ENCODE measurements at regions not wholly inside any gene's neighbourhood (a gene's known extent, or its start where the extent isn't known, plus 50 kb on each side); places are given as distances from the start of the nearest gene placed in this dataset.
"Not testable (repeated sequence)": the region's sequence is repeated elsewhere in the genome, so short reads cannot be mapped to it uniquely, and the experiment has no call there.

DNA sequence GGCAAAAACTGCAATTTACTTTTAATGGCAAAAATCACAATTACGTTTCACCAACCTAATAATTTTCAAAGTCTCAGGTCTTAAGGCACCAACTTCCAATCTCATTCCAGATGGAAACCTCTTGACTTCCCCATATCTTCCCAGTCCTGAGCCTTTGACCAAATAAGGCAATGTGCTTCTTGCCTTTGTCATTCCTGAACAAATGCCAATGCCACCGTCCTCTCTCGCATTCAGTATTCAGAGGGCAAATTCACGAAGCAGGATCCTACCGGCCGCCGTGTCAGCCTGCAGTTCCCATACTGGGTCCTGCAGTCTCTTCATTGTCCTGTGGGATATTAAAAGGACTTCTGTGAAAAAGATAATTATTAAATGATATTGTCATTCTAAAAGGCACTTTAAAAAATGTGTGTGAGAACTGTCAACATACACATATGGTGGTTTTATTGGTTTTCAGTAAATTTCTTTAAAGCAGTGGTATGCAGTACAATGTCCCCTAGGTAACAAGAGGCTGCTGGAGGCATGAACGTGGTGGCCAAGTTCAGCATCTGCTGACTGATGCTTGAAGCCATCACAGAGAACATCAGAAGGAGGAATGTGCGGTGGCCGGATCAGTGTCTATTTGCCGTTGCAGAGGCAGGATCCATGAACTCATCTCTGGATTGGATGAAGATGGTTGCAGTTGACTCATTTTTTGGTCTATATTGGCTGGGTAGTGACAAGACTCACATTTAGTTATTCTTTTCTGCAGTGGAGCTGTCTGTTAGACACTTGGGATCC lies 101.4 kb upstream of the IRX4 start:
- no peak for DNase-seq (ENCODE audit: low read depth in 4 of 4, low spot score in 2 of 4)

GRCh38 chr5:1983401-1983800 lies 100.7 kb upstream of the IRX4 start:
- DNase-seq (ENCODE audit: low read depth in 4 of 4, low spot score in 2 of 4): no peak

GRCh38 chr5:1982561-1982960 lies 99.8 kb upstream of the IRX4 start:
- DNase-seq (ENCODE audit: low read depth in 4 of 4, low spot score in 2 of 4): not testable (repeated sequence)

DNA sequence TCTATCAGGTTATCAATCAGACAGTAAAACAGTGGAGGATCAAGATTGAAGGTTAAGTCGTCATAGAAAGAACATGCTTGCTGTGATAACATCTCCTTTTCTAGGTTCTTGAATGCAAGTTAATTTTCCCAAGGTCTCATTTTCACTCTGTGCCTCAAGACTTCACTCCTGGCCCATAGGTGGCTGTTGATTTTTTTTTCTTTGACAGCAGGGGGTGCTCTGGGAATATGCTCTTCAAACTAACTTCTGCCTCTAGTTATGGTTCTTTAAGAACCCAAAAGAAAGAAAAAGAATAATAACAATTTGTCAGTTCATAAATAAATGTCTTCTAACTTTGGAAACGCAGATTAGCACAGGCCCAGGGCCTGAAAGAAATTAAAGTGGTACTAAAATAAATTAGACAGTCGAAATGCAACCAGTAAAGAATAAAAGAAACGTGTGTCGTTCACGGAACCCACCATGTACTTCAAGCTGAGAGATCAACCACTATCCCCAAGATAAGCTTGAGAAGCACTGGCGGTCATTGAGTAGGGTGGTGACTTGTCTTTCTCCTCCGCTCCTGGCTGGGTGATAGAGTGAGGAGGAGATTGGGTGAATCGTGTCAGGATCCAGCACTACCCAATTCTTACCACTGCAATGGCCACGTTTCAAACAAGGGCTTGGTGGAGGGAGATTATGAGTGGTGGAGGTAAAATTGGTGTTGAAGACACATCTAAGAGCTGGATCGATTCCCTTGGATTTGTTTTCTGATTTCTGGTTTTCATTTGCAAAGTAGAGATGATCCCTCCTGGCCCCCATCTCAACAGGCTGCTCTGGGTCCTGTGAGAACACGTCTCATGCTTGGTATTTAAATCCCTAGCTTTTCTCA lies 93.4 kb upstream of the IRX4 start:
- DNase-seq (ENCODE audit: low read depth in 4 of 4, low spot score in 2 of 4): no peak

DNA sequence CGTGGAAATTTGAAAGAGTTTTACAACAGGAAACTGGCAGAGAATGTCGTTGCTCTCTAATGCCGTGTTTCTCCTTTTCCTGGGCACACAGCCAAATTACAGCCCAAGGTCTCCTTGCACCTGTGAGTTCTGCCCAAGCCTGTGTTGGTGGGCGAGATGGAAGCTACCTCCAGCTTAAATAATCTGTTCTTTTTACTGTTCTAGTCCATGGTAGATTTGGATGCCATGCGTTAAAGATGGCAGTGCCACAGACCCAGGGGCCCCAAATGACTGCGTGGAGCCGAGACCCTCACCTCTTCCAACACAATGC lies 92.6 kb upstream of the IRX4 start:
- DNase-seq (ENCODE audit: low read depth in 4 of 4, low spot score in 2 of 4): no peak

- DNase-seq (ENCODE audit: low read depth in 4 of 4, low spot score in 2 of 4): no peak
These were observed 92.0 kb upstream of the IRX4 start for GRCh38 chr5:1974501-1975405.

DNA sequence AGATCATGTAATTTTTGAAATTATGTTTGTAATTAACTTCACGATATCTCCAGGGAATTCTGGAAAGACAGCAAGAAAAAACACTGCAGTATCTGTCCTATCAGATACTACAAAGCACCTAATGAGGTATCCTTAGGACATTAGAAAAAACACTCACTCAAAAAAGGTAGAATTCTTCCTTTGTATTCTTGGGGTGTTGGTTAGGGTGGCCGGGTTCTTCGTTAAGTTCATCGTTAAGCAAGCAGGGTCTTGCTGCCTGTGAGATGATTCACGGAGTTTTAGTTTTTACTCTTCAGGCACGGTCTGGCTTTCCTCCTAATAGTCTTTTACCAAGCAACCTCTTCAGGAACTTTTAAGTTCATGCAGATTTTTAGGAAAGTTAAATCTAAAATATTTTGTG lies 91.4 kb upstream of the IRX4 start:
- no peak for DNase-seq (ENCODE audit: low read depth in 4 of 4, low spot score in 2 of 4)

DNA sequence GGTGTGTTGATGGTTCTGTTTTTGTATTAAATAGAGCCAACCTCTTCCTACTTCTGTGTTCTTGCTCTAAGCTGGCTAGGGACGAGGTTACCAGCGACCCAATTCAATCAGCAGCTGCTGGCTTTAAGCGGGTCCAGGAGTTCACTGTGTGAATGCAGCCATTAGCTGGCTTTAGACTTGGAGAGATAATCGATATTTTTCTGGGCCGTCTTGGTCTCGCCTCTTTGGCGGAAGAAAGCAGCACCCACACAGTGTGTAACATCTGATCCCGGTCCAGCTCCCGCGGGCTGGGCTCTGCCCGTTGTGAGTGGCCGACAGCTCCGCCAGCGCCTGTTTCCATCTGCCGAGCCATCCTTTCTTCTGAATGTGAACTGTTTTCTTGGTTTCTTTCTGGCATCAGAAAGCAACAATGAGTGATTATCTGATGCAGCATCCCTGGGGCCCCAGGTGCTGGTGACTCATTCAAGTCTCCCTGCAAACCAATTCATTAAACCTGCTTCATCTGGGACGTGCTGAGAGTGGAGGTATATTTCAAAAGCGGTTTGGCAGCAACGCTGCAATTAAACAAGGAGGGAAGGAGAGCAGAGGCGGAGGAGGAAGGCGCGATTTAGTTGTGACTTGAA lies 90.8 kb upstream of the IRX4 start:
- DNase-seq (ENCODE audit: low read depth in 4 of 4, low spot score in 2 of 4): no peak

DNA sequence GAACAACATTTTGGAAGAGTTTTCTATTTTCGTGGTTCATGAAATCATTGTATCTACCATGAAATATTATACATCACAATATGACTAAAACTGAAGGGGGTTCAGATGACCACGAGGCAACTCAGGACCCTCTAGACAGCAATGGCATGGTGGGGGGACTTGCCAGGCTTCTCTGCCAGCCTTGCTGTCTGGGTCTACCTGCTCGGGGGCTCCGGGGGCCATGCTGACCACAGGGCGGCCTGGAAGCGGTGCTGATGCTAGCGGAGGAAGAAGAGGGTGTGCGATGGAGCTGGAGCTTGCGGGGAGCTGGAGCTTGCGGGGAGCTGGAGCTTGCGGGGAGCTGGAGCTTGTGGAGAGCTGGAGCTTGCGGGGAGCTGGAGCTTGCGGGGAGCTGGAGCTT lies 89.2 kb upstream of the IRX4 start:
- DNase-seq (ENCODE audit: low read depth in 4 of 4, low spot score in 2 of 4): no peak

DNA sequence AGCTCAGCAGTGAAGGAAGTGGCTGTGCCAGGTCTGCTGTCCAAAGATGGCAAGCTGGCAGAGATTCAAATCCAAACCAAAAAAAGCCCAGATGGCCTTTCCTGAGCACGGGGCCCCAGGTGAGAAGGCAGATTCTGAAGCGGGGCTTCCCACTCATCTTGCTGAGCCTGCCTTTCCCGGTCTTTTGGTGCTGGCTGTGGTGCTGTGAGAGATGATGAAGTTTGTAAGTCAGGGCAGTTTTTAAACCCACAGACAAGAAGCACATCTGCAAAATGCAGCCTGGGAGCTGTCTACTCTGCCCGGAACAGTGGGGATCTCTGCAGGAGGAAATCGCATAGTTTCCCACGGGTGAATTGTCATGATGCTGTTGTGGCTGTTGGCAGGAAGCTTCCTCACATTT lies 85.0 kb upstream of the IRX4 start:
- no peak for DNase-seq (ENCODE audit: low read depth in 4 of 4, low spot score in 2 of 4)

- DNase-seq (ENCODE audit: low read depth in 4 of 4, low spot score in 2 of 4): no peak
These were observed 83.7 kb upstream of the IRX4 start for GRCh38 chr5:1966461-1966860.

- DNase-seq (ENCODE audit: low read depth in 4 of 4, low spot score in 2 of 4): no peak
These were observed 83.2 kb upstream of the IRX4 start for GRCh38 chr5:1965925-1966324.

DNA sequence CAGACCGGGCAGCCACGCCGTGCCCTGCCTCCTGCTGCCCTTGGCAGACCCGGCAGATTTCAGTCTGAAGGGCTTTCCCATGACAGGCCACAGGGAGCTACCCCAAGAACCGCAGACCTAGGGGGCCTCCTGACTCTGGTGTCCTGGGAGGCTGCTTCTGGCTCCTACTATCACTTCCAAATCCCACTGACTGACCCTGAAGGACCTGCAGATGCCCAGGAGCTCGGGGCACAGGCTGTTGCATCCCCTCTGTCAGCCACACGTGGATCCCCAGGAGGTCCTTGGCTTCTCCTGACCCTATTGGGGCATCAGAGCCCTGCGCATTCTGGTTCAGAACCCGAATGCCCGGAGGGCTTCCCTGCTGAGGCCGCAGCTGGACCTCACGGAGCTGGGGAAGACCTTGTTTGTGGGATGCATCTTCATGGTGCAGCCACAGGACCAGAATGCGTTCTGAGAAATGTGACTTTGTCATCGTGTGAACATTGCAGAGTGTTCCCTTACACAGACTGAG lies 81.3 kb upstream of the IRX4 start:
- no peak for DNase-seq (ENCODE audit: low read depth in 4 of 4, low spot score in 2 of 4)

GRCh38 chr5:1963358-1963757 lies 80.6 kb upstream of the IRX4 start:
- no peak for DNase-seq (ENCODE audit: low read depth in 4 of 4, low spot score in 2 of 4)

- no peak for DNase-seq (ENCODE audit: low read depth in 4 of 4, low spot score in 2 of 4)
These were observed 80.1 kb upstream of the IRX4 start for GRCh38 chr5:1962619-1963355.

GRCh38 chr5:1961952-1962595 lies 79.3 kb upstream of the IRX4 start:
- DNase-seq (ENCODE audit: low read depth in 4 of 4, low spot score in 2 of 4): no peak

DNA sequence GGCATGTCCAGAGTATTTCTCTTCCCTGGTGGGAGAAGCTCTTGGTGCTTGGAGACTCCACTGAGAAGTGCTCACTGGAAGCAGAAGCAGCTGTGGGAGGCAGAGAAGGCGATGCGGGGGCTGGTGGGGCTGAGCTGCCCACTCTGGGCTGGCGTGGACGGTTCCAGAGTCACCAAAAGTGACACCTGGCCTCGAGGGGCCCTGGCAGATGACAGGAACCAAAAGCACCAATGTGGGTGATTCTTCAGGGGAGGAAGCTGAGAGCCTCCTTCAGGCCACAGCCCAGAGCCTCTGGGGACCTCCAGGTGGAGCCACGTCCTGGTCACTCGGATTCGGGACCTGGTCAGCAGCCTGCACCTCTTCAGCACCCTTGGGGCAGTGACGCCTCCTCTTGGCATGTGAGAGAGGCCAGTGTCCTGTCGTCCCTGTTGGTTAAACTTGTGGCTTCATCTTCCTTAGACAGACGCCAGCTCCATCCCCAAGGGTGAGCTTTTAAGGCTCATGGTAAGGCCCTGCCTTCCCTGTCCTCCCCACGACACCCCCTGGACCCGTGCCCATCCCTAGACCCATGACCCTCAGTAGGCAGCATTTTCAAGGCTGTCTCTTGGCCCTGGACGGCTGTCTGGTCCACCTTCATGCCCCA lies 78.7 kb upstream of the IRX4 start:
- DNase-seq (ENCODE audit: low read depth in 4 of 4, low spot score in 2 of 4): no peak

DNA sequence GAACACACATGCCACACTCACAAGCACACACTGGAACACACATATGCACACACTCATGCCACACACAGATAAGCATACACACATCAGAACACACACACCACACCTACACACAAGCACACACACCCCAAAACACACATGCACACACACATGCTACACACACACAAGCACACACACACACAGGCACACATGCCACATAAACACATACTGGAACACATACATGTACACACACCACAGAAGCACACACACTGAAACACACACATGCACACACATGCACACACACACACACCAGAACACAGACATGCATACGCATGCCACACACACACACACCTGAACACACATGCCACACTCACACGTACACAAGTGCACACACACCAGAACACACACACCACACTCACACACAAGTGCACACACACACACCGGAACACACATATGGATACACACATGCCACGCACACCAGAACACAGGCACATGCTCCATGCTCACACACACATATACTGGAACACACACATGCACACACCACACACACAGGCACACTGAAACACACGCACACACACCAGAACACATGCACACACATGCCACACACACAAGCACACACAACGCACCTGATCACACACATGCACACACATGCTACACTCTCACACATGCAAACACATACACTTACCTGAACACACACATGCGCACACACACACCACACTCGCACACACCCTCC lies 78.0 kb upstream of the IRX4 start:
- no peak for DNase-seq (ENCODE audit: low read depth in 4 of 4, low spot score in 2 of 4)

Data from left renal cortex interstitium (tissue), 4 donors.